HK-2 (cell line): ENCODE measurements at regions not wholly inside any gene's neighbourhood (a gene's known extent, or its start where the extent isn't known, plus 50 kb on each side); places are given as distances from the start of the nearest gene placed in this dataset.
A peak's percentile ranks its signal among the peaks of the same experiment; 100 is the strongest.
"Not testable (repeated sequence)": the region's sequence is repeated elsewhere in the genome, so short reads cannot be mapped to it uniquely, and the experiment has no call there.

Experiments
- DNase-seq: peaks from one replicate; pipeline ENCODE4 v3.0.0-alpha.2; 2018; ENCODE audit not compliant: unreplicated experiment

DNA sequence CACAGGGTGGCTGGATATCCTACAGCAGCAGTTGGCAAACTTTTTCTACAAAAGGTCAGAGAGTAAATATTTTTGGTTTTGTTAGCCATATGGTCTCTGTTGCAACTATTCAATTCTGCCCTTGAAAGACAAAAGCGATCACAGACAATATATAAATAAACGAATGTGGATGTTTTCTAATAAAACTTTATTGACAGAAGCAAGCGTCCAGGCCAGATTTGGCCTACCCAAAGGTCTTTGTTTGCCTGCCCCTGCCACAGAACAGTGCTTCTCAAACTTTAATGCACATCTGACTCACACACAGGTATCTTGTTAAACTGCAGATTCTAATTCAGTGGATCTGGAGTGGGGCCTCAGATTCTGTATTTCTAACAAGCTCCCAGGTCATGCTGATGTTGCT, 621.4 kb upstream of the DIPK2B start:
- no peak for DNase-seq

- no peak for DNase-seq
These were observed 618.2 kb upstream of the DIPK2B start for GRCh38 chrX:45818913-45819312.

- no peak for DNase-seq
These were observed 614.8 kb upstream of the DIPK2B start for GRCh38 chrX:45815441-45815840.

DNA sequence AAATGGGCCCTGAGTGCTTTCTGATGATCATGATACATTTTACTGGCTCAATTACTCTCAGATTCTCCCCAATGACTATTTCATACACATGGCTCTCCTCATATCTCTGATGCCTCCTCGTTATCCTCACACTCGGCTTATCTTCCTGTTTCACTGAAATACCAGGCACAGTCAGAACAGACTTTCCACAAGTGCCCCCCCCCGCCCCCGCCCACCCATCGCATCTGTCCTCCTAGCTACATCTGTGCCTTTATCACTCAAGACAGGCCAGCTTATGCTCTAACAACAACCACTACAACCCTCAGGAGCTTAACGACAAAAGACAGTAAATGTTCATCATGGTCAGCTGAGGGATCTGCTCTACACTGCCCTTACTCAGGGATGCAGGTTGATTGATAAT, 610.6 kb upstream of the DIPK2B start:
- DNase-seq = no peak

DNA sequence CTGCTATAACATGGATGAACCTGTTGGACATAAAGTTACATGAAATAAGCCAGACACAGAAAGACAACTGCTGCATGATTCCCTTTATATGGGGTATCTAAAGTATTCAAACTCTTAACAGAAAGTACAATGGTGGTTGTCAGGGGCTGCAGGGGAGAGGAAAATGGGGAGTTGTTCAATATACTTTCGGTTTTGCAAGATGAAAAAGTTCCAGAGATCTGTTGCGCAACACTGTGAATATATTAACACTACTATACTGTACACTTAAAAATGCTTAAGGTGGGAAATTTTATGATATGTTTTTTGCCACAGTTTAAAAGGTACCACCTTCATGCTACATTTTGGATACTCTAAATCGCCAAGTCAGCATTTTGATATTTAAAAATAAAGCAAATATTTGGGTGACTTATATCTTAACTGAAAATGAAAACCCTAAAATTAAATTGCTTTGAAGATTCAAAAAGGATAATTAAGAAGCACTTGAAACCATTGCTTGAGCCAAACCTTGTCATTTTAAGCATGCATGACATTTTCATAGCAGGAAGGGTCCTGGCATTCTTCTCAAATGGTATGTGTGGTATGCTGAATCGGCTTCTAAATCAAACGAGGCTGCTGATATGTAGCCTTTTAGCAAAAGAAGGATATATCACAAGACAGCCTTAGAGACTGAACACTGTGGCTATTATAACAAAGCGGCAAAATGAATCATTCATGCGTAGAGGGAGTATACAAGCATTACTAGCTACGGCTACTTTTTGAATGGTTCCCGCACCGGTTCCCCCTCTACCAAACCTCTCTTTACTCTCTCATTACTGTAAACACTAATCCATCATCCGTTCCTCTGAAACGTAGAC, 607.1 kb upstream of the DIPK2B start:
- DNase-seq = no peak

- DNase-seq = peak; percentile 50
These were observed 605.9 kb upstream of the DIPK2B start for GRCh38 chrX:45806410-45807121.

- DNase-seq = no peak
These were observed 603.6 kb upstream of the DIPK2B start for GRCh38 chrX:45804276-45804675.

- peak; percentile 61 for DNase-seq
These were observed 602.8 kb upstream of the DIPK2B start for GRCh38 chrX:45803383-45803921.

- DNase-seq = no peak
These were observed 600.9 kb upstream of the DIPK2B start for GRCh38 chrX:45801554-45801953.

DNA sequence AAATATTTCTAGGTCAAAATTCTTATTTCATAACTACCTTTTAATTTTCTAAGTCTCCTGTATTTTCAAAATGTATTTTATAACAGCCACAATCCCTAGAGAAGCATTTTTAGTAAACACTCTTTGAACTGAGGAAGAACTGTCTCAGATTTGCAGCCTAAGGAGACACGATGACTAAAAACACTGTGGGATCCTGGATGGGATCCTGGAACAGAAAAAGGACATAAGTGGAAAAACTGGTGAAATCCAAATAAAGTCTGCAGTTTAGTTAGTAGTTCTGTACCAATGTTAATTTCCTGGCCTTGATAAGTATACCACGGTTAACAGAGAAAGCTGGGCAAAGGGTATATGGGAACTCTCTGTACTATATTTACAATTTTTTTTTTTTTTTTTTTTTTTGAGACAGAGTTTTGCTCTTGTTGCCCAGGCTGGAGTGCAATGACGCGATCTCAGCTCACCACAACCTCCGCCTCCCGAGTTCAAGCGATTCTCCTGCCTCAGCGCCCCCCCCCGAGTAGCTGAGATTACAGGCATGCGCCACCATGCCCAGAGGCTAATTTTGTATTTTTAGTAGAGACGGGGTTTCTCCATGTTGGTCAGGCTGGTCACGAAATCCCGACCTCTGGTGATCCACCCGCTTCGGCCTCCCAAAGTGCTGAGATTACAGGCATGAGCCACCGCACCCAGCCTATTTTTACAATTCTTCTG, 600.2 kb upstream of the DIPK2B start:
- not testable (repeated sequence) for DNase-seq

DNA sequence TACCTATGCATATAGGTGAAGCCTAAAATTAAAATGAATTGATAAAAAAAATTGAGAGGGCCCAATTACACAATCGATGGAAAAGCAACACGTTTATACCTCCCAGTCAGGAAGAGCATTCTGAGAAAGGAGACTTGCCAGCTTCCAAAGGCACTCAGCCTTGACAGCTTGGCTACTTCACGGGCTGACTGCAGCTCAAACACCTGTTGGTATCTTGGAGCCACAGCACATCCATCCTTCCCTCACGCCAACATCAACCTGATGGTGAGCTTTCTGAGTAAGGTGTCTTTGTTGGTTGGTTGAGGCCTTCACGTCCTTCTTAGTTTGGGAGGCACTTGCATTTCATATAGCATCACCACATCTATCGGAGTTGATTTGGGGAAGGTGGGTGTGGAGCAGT, 598.9 kb upstream of the DIPK2B start:
- no peak for DNase-seq

DNA sequence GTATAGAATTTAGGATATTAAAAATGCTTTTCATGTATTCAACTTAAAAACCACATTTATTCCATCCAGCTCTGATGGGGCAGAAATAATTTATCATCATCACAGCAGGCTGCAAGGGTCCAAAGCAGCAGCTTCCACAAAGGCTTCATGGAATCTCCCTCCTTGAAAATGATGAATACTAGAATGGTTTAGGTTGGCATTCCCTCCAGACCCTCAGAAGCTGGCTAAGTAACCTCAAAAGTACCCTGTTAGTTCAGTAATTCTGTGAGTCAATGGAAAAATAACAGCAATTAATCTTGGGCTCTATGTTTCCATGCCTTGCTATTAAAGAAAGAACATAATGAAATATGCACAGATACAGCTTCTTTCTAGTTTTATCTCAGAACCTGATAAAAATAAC, 594.9 kb upstream of the DIPK2B start:
- no peak for DNase-seq

DNA sequence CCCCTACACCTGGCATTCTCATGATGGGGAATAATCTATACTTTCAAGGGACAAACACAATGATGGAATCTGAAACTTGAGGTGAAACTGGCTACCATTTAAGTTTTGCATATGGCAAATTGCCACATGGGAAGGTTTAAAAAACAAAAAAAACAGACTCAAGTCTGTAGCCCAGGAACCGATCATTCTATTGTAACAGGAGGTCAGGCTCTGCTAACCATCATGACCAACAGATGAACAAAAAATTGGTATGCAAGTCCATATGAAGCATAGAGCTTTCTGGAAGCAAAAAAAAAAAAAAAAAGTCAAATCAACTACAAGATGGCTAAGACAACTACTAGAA, 594.3 kb upstream of the DIPK2B start:
- DNase-seq = no peak

DNA sequence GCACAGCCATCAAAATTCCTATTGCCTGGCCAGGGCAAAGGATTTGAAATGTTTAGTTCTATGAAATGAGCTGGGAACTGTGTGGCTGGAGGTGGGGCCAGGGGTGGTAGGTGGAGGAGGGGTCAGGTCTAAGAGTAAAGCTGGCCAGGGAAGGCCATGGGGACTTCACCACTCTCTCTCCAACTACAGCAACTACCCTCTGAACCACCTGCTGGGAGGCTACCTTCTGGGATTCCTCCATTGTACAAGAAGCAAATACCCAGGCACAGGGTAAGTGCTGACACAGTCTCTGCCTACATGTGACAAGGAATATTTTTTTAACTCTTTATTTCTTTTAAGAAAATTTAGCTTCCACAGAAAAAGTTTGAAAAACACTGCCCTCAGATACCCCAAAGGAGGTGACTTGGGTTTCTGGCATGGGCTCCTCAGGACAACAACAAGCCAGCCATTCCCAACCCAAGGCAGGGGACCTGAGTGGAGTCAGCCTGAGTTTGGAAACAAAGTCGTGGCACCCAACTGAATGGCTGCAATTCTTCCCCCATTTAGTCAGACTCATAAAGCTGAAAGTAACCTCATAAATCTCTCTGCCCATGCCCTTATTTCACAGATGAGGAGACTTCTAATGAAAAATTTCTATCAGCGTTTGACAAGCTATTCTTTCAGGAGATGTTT, 593.8 kb upstream of the DIPK2B start:
- DNase-seq = no peak

DNA sequence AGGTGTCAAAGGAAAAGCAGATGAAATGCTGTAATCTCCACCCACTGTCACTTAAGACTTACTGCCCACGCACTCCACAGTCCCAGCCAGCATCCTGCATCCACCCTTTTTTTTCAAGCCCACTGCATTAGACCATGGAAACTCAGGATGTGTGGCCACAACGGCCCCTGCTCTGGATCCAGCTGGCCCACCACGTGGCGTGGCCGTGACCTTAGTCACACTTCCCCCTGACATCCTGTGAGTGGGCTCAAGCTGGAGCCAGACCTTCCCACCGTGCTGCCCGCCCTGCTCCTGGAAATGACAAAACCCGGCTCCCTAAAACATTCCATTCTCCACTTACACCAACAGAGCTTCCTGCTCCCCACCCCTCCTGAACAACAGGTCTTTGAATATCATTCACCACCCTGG, 588.3 kb upstream of the DIPK2B start:
- no peak for DNase-seq

DNA sequence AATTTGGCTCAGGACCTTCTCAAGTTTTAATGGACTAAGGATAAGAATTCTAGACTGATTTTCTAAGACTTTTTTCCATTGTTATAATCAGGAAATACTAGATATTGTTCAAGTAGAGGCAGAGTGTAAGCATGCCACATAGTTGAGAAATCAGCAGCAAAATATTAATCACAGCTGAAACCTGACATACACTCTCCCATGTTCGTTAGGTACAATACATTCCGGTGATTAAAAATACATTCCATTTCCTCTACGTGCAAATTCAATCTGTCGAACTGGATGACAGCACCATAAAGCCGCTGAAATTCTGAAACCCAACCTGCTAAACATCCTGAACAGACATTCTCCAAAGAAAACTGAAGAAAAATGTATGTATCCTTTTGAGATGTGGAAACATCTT, 587.6 kb upstream of the DIPK2B start:
- DNase-seq = no peak

- DNase-seq = no peak
These were observed 583.9 kb upstream of the DIPK2B start for GRCh38 chrX:45784590-45784989.

GRCh38 chrX:45783002-45783401, 582.3 kb upstream of the DIPK2B start:
- DNase-seq = no peak

DNA sequence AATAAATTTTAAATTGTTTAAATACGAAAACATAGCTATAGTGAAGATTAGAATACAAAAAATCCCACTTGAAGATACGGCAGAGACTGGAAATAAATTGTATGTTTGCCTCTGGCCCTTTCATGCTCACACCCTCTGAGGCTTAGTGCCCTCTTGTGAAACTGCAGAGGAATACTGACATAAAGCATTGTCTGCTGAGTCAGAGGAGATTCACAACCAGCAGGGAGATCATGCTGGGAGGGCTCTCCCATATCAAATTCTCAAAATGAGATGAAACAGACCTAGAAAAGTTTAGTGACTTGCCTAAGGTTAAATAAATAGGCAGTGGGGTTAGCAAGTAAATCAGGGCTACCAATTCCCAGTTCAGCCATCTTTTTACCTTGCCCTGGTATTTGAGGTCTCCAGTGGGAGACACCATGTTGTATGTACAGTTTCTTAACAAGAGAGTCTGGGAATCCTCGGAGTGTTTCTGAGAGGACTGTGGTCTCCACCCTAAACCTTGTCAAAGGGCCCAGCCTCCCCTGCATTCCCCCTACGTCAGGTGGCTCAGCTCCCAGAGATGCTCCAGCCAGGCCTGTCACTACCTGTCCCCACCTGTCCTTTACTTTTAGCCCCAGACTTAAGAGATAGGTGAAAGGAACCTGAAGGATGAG, 581.4 kb upstream of the DIPK2B start:
- no peak for DNase-seq

- no peak for DNase-seq
These were observed 577.9 kb upstream of the DIPK2B start for GRCh38 chrX:45778616-45779015.

- DNase-seq = no peak
These were observed 576.7 kb upstream of the DIPK2B start for GRCh38 chrX:45777366-45777765.
